Gastrocnemius medialis (tissue), 4 donors: ENCODE measurements at regions not wholly inside any gene's neighbourhood (a gene's known extent, or its start where the extent isn't known, plus 50 kb on each side); places are given as distances from the start of the nearest gene placed in this dataset.

ENCODE experiments used
- CTCF ChIP-seq, 5 experiments: fragments of 450-650 bp in 3 of 5; fragments of 200-600 bp in 2 of 5; sonication (generic) in 2 of 5; IDR thresholded peaks in 4 of 5; conservative IDR thresholded peaks in 1 of 5; 1 replicate in 4 of 5; 2 replicates in 1 of 5; pipeline ENCODE4 v1.5.1; 2016 to 2019; ENCODE audit warnings: antibody characterized with exemption in 5 of 5, mild to moderate bottlenecking in 3 of 5, moderate library complexity in 3 of 5
- POLR2A ChIP-seq, 2 donors: fragments of 450-650 bp; IDR thresholded peaks; one replicate each; pipeline ENCODE4 v1.6.1; 2017; ENCODE audit warnings: antibody characterized with exemption in 2 of 2, mild to moderate bottlenecking in 2 of 2, moderate library complexity in 2 of 2

GRCh38 chr1:244210884-244211558 is 159.9 kb downstream of the ZBTB18 start:
- peak; percentile 26 to 64 (median 50) for TF ChIP-seq CTCF (IDR thresholded peaks at IDR 0.05 in 4 of 5, conservative IDR thresholded peaks at IDR 0.05 in 1 of 5)
- no peak for TF ChIP-seq POLR2A (IDR thresholded peaks at IDR 0.05)
